NCI-H1105 treated with DMSO at 0.1 percent for 48 hours (cell line): ENCODE measurements at regions not wholly inside any gene's neighbourhood (a gene's known extent, or its start where the extent isn't known, plus 50 kb on each side); places are given as distances from the start of the nearest gene placed in this dataset.
A peak's percentile ranks its signal among the peaks of the same experiment; 100 is the strongest.

ENCODE experiments used
- DNase-seq: peaks from one replicate; lab custom pipeline; 2025; lab: John Stamatoyannopoulos, UW

DNA sequence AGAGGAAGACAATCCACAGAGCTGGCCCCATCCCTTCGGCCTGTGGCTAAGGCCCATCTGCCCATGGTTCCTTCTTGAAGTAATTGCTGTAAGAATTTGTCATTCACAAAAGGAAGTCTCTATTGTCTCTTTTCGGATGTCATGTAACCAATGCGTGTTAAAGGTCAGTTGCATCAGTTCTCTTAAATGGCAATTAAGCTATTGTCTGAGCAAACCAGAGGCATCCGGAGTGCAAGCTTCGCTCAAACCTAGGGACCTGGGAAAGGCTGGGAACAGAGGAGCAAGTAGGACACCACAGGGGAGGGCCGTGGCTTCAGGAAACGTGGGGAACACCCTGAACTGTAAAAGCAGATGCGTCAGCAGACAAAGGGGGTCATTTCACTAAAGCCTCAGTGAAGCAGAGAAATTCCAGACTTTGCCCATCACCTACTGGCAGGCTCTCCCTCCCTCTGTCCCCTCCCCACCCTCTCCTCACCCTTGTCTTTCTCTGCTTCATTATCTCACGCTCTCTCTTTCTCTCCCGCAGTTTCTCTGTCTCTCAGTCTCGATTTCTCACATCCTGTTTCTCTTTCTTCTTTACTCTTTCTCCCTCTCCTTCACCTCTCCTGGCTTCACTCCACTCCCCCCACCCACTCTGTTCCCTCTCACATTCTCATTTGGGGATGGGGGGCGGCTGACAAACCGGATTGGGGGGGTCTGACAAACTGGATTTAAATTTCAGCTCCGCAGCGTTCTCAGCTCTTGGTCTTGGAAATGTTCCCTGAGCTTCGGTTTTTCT is 204.6 kb upstream of the TNP1 start:
- DNase-seq = no peak

DNA sequence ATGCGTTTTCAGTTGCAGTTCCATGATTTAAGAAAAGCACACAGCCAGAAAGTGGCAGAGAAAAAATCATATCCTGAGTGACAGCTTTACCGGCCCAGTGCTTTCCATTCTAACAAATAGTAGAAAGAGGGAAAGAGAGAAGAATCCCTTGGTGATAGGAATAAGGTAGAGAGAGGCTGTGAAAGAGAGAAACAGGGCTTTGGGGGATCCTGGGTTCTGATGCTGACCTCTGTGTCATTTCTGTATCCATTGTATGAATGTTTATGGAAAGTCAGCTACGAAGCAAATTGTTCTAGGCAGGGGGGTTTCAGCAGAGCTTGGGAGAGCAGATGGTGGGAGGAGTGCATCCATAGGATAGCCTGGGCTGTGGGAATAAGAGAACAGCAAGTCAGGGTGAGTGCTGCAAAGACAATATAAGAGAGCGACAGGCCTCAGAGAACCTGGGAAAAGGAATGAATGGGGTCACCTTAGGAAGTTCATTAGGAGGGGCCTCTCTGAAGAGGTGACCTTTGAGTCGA is 203.4 kb upstream of the TNP1 start:
- no peak for DNase-seq

DNA sequence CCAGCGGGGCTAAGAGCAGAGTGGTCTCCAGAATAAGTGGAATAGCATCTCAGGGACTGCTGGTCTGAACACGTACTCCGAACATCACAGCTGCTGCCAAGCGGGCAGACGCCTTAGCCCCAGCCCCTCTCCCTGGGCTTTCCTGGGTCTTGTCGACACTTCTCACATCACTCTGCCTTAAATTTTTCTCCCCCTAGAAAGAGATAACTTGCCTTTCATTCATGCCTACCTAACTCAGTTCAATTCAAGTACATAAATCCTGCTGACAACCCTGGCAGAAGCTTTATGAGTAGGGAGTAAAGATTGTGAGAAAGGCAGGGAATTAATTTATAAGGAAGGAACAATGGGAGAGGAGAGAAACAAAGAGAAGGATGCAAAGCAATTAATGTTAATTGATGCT is 202.9 kb upstream of the TNP1 start:
- no peak for DNase-seq

DNA sequence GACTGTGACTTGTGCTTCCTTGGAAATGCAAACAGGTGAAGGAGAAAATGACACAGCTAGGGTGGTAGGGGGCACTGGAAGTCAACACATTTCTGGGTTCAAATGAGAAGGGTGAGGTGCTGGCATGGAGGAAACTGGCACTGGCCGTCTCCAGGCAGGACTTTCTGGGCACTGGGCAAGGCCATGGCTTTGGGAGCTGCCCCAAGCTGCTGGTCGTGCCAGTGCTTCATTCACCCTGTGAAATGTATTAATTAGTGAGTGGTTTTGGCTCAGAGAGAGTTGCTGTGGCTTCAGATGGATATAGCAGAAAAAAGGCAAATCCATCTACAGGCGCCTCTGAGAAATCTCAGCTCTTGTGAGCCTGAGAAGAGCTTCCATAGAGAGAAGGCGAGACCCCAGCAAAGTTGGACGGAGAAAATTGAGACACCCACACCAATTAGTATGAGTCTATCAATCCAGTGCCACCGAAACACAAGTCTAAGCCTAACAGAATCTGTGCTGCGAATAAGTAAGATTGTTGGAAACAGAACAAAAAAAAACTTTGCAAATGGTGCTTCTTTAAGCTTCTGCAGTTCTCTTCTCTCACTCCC is 202.1 kb upstream of the TNP1 start:
- DNase-seq = no peak

DNA sequence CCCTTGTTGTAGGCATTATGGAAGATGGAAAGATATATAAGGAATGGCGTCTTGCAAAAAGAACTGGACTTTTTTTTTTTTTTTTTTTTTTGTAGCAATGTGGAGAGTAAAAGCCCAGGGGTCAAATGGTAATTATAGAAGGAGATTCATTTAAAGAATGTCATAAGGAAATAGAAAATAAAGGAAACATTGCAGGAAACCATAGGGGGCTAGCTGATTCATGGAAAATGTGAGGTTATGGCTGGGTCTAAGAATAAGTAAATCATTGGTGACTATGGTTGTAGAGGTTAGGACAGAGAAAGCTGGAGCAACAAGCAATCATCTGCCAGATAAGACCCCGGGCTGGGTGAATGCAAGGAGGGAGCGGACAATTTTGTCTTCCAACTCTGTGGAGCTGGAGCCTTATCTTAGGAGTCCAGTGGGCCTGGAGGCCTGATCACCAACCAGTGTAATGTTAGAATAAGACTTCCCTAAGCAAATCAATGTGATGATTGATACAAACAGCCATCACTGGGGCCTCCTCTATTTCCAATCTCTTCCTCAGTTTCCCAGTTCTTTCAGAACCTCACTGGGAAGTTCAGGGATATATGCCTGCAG is 201.2 kb upstream of the TNP1 start:
- DNase-seq = no peak

DNA sequence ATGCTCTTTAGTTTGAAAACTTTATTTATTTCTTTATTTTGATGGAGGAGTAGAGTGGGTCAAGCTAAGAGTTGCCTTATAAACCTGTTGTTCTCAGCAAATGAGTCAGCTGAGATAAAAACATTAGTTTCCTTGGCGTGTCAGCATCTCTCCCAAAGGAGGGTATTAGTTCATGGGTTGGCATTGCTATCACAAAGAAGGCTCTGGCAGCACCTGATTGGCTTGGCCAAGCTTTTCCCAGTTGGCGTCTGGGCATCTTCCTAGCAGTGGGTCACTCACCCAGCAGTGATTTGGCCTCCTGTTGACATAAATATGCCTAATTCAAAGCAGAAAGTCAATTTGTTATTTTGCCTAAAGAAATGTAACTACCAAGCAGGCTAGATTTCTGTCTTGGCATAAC is 200.7 kb upstream of the TNP1 start:
- DNase-seq = no peak

DNA sequence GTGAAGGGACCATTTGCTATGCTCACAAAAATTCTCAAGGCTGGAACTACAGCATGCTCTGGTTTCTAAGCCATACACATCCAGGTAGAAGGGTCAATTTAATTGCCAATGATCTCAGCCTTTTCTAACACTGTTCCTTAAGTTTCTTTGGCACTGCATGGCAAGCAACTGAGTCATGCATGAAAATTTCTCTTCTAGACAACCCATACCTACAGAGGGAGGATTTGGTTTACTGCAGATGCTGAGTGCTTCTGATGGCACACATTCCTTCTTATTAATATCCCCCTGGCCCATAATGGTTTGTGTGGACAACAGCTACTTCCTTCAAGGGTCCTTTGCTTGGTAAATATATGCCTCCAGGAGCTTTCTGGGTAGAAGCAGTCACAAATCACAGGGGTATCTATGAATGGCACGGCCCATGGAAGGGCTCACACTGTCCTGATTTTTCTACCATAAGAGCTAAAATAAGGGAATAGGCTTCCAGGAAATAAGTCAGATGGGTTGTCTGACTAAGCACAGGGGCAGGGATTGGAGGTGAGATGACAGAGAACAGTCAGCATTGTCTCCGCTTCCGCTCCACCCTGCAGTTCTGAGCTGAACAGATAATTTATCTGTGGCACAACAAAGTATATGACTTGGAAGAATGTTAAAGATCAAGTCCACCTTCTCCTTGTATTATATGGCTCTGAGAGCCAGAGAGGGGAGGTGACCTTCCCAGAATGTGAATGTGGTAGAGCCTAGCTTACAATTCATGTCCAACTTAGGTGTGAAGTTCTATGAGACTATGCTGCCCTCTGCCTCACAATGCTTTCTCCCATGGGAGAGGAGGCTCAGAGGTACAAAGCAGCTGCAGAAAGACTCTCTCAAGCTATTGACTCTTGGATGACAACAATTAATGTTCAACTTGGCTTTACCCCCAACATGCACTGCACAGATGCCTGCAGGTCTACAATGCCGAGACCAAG is 199.2 kb upstream of the TNP1 start:
- no peak for DNase-seq

DNA sequence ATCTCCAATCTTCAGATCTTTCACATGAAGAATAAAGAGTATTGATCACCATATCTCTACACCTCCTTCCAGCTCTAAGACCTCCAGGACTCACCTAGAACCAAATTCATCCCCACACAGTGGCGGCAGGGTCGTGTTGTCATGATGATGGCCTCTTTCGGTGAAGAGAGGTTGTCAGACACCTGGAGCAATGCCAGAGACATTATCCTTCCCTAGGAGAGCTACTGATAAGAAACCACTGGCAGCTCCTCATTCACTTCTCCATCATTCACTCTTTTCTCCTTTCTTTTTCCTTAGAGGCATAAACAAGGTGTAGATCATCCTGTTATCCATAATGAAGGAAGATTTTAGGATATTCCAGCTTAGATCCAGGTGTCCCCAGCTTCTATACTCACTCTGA is 197.9 kb upstream of the TNP1 start:
- no peak for DNase-seq

DNA sequence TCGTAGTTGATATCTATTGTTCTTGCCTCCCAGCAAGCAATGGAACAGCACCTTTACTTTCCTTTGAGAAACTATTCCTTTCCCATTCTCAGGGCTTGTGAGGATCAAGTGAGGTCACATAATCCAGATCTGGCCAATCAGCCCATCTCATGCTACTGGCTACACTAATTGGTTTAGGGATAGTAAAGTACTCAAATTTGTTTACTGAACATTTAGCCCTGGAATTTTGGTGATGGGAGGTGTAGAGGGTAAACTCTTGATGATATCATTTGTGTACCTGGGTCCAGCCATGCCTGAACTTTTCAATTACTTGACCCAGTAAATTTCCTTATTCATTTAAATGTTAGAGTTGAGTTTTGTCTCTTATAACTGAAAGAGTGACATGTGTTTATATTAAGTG is 195.8 kb upstream of the TNP1 start:
- DNase-seq = no peak

DNA sequence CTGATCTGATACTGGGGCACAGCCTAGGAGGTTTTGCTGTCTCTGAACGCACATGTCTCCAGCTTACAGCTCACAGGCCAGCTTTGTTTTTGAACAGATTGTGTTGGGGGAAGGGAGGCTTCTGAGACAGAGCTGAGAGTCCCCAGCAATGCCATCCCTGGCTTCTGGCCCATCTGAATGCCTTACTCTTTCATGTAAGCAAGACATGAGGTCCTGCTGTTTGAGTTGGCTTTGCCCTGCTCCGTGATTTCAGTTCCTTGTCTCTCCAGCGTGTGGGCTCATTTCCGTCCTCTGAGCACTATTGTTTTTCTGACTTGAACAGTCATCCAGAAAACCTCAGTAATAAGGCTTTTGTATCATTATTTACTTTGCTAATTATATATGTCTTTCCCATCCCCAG is 194.9 kb upstream of the TNP1 start:
- DNase-seq = peak; percentile 86

DNA sequence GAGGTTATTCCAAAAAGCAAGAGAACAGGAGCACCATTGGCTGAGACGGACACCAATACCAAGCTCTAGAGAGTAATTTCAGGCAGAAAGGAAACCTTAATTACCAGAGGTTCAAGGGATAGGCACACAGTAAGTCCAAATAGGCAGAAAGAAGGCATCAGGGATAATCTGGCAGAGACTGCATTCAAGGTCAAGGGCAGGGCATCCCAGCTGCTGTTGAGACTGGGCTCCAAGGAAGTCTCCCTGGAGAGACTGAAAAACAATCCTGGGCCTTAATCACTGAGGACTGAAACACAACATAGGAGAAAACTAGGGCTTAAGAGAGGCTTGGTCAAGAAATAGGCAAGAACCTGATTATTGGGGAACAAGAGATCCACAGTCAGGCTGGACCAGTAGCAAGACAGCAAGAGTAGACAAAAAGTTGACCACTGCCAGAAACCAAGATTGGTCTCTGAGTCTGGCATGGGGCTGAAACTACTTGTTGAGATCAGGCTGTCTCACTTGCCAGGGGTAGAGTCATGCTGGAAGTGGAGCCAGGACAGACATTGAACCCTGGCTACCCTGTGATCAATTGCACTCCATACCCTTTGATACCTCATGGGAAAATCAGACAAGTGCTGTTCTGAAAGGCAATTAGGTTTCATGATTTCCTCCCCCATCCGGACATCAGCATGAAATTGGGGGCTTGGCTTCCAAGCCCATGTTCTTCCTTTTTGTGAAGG is 193.2 kb upstream of the TNP1 start:
- DNase-seq = no peak

DNA sequence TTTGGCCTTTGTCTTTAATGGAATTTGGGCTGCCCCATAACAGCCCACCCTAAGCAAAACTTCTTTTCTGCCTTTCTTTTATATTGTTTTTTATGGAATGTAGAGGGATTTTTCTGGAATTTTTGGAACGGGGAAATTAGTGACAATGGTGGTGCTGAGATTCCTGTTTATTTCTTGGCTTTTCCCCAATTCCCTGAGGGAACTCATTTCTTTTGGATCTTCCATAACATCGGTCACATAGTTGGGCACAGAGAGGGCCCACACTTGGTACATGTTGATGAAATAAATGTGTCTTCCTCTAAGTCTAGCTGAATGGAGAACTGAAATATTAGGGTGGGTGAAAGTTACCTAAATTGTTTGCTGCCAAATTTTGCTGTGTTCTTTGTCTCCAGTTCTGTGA is 191.6 kb upstream of the TNP1 start:
- DNase-seq = no peak

DNA sequence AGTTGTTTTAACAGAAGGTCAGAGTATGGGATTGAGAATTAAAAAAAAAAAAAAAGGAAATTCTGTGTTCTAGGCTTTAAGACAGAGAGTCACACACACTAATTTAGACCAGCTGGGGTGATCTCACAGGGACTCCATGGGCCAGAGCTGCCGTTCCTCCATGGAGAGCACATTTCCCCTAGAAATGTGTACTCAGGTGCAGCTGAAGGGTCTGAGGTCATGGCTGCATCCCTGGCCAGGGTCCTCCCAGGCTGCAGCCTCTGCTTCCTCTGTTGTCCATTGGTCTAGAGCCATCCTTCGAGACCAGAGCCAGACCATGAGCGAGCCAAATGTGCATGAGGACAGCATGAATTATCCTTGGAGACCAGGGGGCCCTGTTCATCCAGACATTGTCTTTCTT is 190.1 kb upstream of the TNP1 start:
- no peak for DNase-seq

DNA sequence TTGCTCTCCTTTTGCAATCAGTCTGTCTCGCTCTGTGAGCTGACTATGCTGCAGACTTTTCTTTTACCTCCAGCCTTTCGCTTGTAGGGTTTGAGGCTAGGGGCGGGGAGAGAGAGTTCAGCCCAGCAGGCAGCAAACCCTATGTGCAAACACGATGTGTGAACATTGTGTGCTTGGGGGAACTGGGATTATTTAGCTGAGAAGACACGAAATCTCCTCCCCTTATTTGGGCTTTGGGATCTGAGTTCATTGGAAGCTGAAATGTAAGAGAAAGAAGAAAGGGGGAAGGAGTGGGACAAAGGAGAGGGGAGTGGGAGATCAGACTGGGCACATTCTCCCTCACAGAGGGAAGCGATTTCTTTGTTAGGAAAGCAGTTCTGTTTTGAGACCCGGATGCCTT is 189.6 kb upstream of the TNP1 start:
- no peak for DNase-seq

DNA sequence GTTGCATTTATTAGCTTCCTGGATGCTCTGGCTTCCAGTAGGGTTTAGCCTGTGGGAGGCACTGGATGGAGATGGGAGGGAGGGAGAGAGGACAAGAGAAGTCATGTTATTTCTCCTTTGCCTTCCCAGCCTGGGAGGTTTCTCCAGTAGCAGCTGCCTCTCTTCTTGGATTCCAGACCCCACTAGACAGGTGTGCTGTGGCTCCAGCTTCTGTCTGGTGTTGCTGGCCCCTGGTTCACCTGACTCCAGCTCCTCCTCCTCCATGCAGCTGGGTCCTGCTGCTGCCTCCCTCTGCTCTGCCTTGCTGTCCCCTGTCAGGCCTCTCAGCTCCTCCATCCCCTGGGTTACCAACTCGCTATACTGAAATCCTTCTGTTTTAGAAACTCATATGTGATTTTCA is 188.9 kb upstream of the TNP1 start:
- DNase-seq = no peak

DNA sequence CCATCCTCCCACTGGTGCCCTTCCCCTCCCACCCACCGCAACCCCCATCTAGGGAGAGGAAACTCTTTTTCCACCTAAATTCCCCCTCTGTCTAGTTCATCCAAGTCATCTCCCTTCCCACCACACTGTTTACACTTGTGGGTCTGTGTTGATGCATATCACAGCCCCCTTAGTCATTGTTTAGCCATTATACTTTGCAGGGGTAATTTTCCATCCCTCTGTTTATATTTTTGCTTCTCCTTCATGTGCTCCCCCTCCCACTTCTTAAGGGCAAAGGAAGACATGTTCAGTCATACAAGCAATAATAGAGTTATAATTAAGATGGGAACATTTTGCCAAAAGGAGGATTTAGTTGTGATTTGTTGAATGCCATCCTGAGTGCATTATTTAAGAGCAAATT is 187.8 kb upstream of the TNP1 start:
- DNase-seq = no peak

DNA sequence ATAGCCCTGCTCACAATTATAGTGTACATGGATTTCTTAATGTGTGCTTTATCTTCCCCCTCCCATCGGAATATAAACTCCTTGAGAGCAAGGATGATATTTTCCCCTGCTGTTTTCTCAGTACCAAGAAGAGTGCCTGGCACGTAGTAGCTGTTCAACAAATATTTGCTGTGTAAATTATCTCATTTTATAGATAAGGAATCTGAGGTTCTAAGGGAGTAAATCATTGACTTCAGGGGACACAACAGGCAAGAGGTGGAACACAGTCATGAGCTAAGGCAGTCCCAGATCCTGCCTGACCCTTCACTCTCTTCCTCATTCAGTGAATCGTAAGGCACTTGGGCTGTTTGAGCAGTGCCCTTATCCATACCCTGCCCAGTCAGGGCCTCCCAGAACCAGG is 187.3 kb upstream of the TNP1 start:
- no peak for DNase-seq

DNA sequence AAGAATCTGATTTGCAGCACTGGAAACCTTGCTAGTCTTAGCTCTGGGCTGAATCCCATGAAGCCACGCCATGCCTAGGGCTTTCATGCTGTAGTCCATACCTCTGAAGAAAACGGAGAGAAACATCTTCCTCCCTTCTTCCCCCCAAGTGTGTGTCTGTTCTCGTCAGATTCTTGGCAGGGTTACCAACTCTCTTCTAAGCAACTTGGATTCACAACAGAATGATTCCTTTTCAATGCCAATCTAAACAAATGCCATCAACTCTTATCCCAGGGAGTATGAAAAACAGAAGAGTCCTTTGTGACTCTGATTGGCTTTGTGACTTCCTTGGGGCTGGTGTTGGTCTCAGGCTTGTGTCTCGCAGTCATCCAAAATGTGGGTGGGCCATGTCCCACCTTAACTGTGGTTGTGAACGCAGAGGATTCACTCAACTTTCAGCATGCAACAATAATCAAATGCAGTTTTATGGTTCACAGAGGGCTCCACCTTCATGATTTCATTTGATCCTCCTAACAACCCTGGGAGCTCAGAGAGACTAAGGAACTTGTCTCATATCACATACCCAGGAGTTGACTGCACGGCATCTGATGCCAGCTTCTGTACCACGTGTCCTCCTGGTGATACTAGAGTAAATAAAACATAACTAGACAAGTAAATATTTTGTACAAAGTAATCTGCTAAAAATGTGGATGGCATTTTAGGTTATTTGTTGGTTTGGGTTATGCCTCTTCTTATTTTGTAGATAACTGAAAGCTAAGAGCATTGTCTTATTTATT is 186.0 kb upstream of the TNP1 start:
- no peak for DNase-seq

DNA sequence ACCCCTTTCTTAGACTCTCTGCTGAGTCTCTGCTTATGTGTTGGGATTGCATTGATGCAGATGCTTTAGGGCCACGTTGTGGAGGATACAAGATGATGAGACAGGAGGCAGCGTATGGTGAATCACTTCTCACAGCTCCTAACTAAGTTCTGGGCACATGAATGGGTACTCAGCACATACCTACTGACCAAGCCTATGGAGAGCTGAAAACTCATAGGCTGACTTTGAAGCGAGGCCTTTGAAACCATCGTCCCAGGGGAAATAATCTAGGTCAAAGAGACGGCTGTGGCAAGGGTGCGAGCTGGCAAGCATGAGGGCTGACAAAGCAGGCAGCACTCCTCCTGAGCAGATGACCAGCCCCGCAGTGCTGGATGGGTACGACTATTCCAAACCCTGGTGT is 180.2 kb upstream of the TNP1 start:
- DNase-seq = no peak

DNA sequence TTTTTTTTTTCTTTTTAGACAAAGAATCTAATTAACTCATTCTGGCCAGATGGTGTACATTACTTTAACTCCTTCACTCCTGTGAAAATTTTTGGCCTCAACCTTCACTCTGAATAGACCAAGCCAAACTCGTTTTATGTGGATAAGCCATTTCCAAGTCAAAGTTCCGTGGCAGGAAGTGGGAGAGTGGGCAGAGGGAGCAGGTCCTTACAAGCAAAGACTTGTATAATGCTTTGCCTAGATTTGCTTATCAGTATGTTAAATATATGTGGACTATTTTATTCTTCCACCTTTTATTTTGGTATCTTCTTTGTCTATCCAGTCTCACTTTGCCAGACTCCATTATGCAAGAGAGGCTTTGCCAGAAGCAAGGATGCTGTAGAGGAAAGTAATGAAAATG is 178.1 kb upstream of the TNP1 start:
- no peak for DNase-seq

DNA sequence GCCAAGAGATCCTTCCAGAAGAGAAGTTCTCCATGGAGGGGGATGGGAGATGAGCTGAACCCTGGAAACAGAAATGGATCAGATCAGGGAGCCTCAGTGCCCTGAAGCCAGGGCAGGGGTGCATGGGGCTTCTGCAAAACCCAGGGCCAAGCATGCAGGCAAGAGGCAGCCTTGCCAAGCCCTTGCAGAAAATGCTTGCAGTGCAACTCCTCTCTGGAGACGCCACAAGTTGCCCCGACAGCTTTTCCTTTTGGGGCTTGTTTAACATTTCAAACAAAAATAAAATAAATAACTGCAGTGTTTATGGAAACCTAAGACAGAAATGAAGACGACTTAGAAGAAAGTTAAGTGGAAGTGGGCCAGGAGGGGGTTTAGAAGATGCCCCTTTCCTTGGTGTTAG is 177.5 kb upstream of the TNP1 start:
- DNase-seq = no peak
